PC-9 (cell line): ENCODE measurements at regions not wholly inside any gene's neighbourhood (a gene's known extent, or its start where the extent isn't known, plus 50 kb on each side); places are given as distances from the start of the nearest gene placed in this dataset.

Experiments
- BruUV-seq: library from RNA; stranded (reverse); fragments of 400-500 nt; replicated peaks from 2 replicates; lab custom pipeline; 2021; lab: Mats Ljungman, UMichigan
- CTCF ChIA-PET: fragments of 300-600 bp; sonication (Branson Sonifier 250); formaldehyde crosslinking; loops from one replicate; lab custom pipeline; 2022; ENCODE audit warnings: antibody characterized with exemption; lab: Charles Lee
- POLR2A ChIA-PET: fragments of 300-600 bp; sonication (Branson Sonifier 250); formaldehyde crosslinking; loops from one replicate; lab custom pipeline; 2022; ENCODE audit warnings: antibody characterized with exemption; ENCODE audit not compliant: unreplicated experiment; lab: Charles Lee
- DNase-seq, 2 experiments: peaks; one replicate each; pipeline versions ENCODE4 v3.0.0 to v3.0.0-alpha.2; 2015 to 2022; ENCODE audit warnings: mixed read lengths in 1 of 2
- H2AFZ ChIP-seq: fragments of 200-600 bp; sonication (generic); 2 replicates; pipeline ENCODE4 v1.8.1; 2017; ENCODE audit warnings: antibody characterized with exemption
- H3F3A ChIP-seq: fragments of 200-600 bp; sonication (generic); 2 replicates; pipeline ENCODE4 v1.8.1; 2017; ENCODE audit warnings: antibody characterized with exemption, mild to moderate bottlenecking, low read depth; ENCODE audit not compliant: insufficient read depth
- H3K27ac ChIP-seq: fragments of 200-600 bp; sonication (generic); 2 replicates; pipeline ENCODE4 v1.6.1; 2016; ENCODE audit warnings: mixed run types
- H3K27me3 ChIP-seq: fragments of 200-600 bp; sonication (generic); 2 replicates; pipeline ENCODE4 v1.6.1; 2016; ENCODE audit warnings: low read depth, mixed run types; ENCODE audit not compliant: insufficient read depth
- H3K36me3 ChIP-seq: fragments of 200-600 bp; sonication (generic); 2 replicates; pipeline ENCODE4 v1.6.1; 2016; ENCODE audit warnings: low read depth, mixed run types
- H3K4me1 ChIP-seq: fragments of 200-600 bp; sonication (generic); replicated peaks from 2 replicates; pipeline ENCODE4 v1.6.1; 2016; ENCODE audit warnings: mixed run types; ENCODE audit not compliant: insufficient read depth
- H3K4me2 ChIP-seq: fragments of 200-600 bp; sonication (generic); 2 replicates; pipeline ENCODE4 v1.6.1; 2017; ENCODE audit warnings: mixed run types
- H3K4me3 ChIP-seq: fragments of 200-600 bp; sonication (generic); 2 replicates; pipeline ENCODE4 v1.6.1; 2016; ENCODE audit warnings: mixed run types
- H3K79me2 ChIP-seq: fragments of 200-600 bp; sonication (generic); 2 replicates; pipeline ENCODE4 v1.6.1; 2017; ENCODE audit warnings: low read depth, mixed run types
- H3K9me2 ChIP-seq: fragments of 200-600 bp; sonication (generic); 2 replicates; pipeline ENCODE4 v1.8.1; 2017; ENCODE audit warnings: mild to moderate bottlenecking; ENCODE audit not compliant: insufficient read depth
- H3K9me3 ChIP-seq: fragments of 200-600 bp; sonication (generic); 2 replicates; pipeline ENCODE4 v1.8.1; 2016; ENCODE audit warnings: low read depth; ENCODE audit not compliant: insufficient read depth
- H4K20me1 ChIP-seq: fragments of 200-600 bp; sonication (generic); 2 replicates; pipeline ENCODE4 v1.8.1; 2017; ENCODE audit not compliant: insufficient read depth
- CTCF ChIP-seq: fragments of 200-600 bp; sonication (generic); conservative IDR thresholded peaks from 2 replicates; pipeline ENCODE4 v1.6.1; 2017; ENCODE audit warnings: mixed run types, antibody characterized with exemption, mild to moderate bottlenecking, moderate library complexity
- EZH2 ChIP-seq: fragments of 200-600 bp; sonication (generic); IDR thresholded peaks from 2 replicates; pipeline ENCODE4 v1.8.0; 2017; ENCODE audit warnings: antibody characterized with exemption, low read depth
- intact Hi-C: fragments of 100-400 bp; cut with micrococcal nuclease; formaldehyde crosslinking; loops from one replicate; pipeline ENCODE4 v1.10.0; 2022; ENCODE audit not compliant: unreplicated experiment

GRCh38 chr2:8500124-8501054 lies 181.5 kb upstream of the ID2 start:
- Histone ChIP-seq H3K27ac (no peak overlapping the region), H3K4me2 (no peak overlapping the region), H4K20me1 (no peaks in the 10 kb centered on the region), H3K9me2 (no peaks in the 10 kb centered on the region), H3K9me3 (no peaks in the 10 kb centered on the region), H3K4me1 (no peaks in the 10 kb centered on the region), H3K79me2 (no peaks in the 10 kb centered on the region), H2AFZ (no peak overlapping the region), H3F3A (no peaks in the 10 kb centered on the region), H3K27me3 (peaks cover 93% of the 10 kb centered on the region), H3K4me3 (no peak overlapping the region), H3K36me3 (no peaks in the 10 kb centered on the region)
- CTCF ChIA-PET = no interaction called here
- no peak for DNase-seq
- POLR2A ChIA-PET = no interaction called here
- intact Hi-C loops = no loop called here
- BruUV-seq = no TSS peak
- TF ChIP-seq CTCF (no peak), EZH2 (no peak)

GRCh38 chr2:8501061-8501720 lies 180.7 kb upstream of the ID2 start:
- Histone ChIP-seq H3K27ac (no peak overlapping the region), H4K20me1 (no peaks in the 10 kb centered on the region), H3K9me3 (no peaks in the 10 kb centered on the region), H3K79me2 (no peaks in the 10 kb centered on the region), H2AFZ (no peak overlapping the region), H3K27me3 (peaks cover 93% of the 10 kb centered on the region), H3K4me2 (no peak overlapping the region), H3K36me3 (no peaks in the 10 kb centered on the region), H3K4me3 (no peak overlapping the region), H3K9me2 (no peaks in the 10 kb centered on the region), H3K4me1 (no peaks in the 10 kb centered on the region), H3F3A (no peaks in the 10 kb centered on the region)
- TF ChIP-seq EZH2 (no peak), CTCF (no peak)
- POLR2A ChIA-PET = no interaction called here
- DNase-seq = no peak
- BruUV-seq = no TSS peak
- CTCF ChIA-PET = no interaction called here
- intact Hi-C loops = no loop called here

- ChIA-PET POLR2A (no interaction called here), CTCF (no interaction called here)
- Histone ChIP-seq H4K20me1 (no peaks in the 10 kb centered on the region), H3K79me2 (no peaks in the 10 kb centered on the region), H3K4me1 (no peaks in the 10 kb centered on the region), H2AFZ (no peak overlapping the region), H3K4me2 (no peak overlapping the region), H3K9me3 (no peaks in the 10 kb centered on the region), H3K27ac (no peak overlapping the region), H3K27me3 (peaks cover 93% of the 10 kb centered on the region), H3K9me2 (no peaks in the 10 kb centered on the region), H3K4me3 (no peak overlapping the region), H3K36me3 (no peaks in the 10 kb centered on the region), H3F3A (no peaks in the 10 kb centered on the region)
- DNase-seq = no peak
- intact Hi-C loops = no loop called here
- BruUV-seq = no TSS peak
- TF ChIP-seq EZH2 (no peak), CTCF (no peak)
Observed at GRCh38 chr2:8502316-8502715, 179.5 kb upstream of the ID2 start.
